ENCODE measurements at regions not wholly inside any gene's neighbourhood (a gene's known extent, or its start where the extent isn't known, plus 50 kb on each side); places are given as distances from the start of the nearest gene placed in this dataset.
"Not testable (repeated sequence)": the region's sequence is repeated elsewhere in the genome, so short reads cannot be mapped to it uniquely, and the experiment has no call there.

- no peak for DNase-seq (ENCODE audit: low spot score)
- no peak overlapping the region for H3K27ac Mint-ChIP-seq (ENCODE audit: unreplicated experiment)
- H3K27me3 Mint-ChIP-seq (ENCODE audit: low read depth) = no peaks in the 10 kb centered on the region
- H3K9me3 Mint-ChIP-seq (ENCODE audit: low read depth) = peaks cover 16% of the 10 kb centered on the region
- peaks cover 16% of the 10 kb centered on the region for H3K4me1 Mint-ChIP-seq (ENCODE audit: low read depth)
- TF ChIP-seq CTCF (IDR thresholded peaks at IDR 0.05) = no peak
- peaks cover 6% of the 10 kb centered on the region for H3K36me3 Mint-ChIP-seq (ENCODE audit: low read depth)
- no peak overlapping the region for H3K4me3 Mint-ChIP-seq (ENCODE audit: unreplicated experiment)
Observed at GRCh38 chr7:91713669-91714068, 166.8 kb downstream of the MTERF1 start.

- no peak overlapping the region for H3K4me3 Mint-ChIP-seq (ENCODE audit: unreplicated experiment)
Observed at GRCh38 chr7:91717681-91718470, 162.6 kb downstream of the MTERF1 start.

GRCh38 chr7:91719008-91719407, 161.5 kb downstream of the MTERF1 start:
- Mint-ChIP-seq H3K9me3 (ENCODE audit: low read depth) (peaks cover 27% of the 10 kb centered on the region), H3K4me3 (ENCODE audit: unreplicated experiment) (no peak overlapping the region), H3K27ac (ENCODE audit: unreplicated experiment) (no peak overlapping the region), H3K36me3 (ENCODE audit: low read depth) (peaks cover 13% of the 10 kb centered on the region), H3K4me1 (ENCODE audit: low read depth) (peaks cover 31% of the 10 kb centered on the region), H3K27me3 (ENCODE audit: low read depth) (no peaks in the 10 kb centered on the region)
- DNase-seq (ENCODE audit: low spot score) = no peak
- TF ChIP-seq CTCF (IDR thresholded peaks at IDR 0.05) = no peak

More at GRCh38 chr7:91717681-91718470, 162.6 kb downstream of the MTERF1 start:
- Mint-ChIP-seq H3K27ac (ENCODE audit: unreplicated experiment) (no peak overlapping the region), H3K27me3 (ENCODE audit: low read depth) (no peaks in the 10 kb centered on the region), H3K9me3 (ENCODE audit: low read depth) (peaks cover 28% of the 10 kb centered on the region), H3K36me3 (ENCODE audit: low read depth) (peaks cover 10% of the 10 kb centered on the region), H3K4me1 (ENCODE audit: low read depth) (peaks cover 31% of the 10 kb centered on the region)
- no peak for TF ChIP-seq CTCF (IDR thresholded peaks at IDR 0.05)
- DNase-seq (ENCODE audit: low spot score) = no peak

- Mint-ChIP-seq H3K27ac (ENCODE audit: unreplicated experiment) (peak overlapping the region; percentile 23), H3K36me3 (ENCODE audit: low read depth) (peaks cover 17% of the 10 kb centered on the region), H3K27me3 (ENCODE audit: low read depth) (no peaks in the 10 kb centered on the region), H3K9me3 (ENCODE audit: low read depth) (peaks cover 35% of the 10 kb centered on the region), H3K4me1 (ENCODE audit: low read depth) (peaks cover 31% of the 10 kb centered on the region), H3K4me3 (ENCODE audit: unreplicated experiment) (no peak overlapping the region)
- no peak for TF ChIP-seq CTCF (IDR thresholded peaks at IDR 0.05)
- no peak for DNase-seq (ENCODE audit: low spot score)
Observed at GRCh38 chr7:91720260-91720937, 160.1 kb downstream of the MTERF1 start.

- H3K4me1 Mint-ChIP-seq (ENCODE audit: low read depth) = peaks cover 23% of the 10 kb centered on the region
- H3K36me3 Mint-ChIP-seq (ENCODE audit: low read depth) = peaks cover 17% of the 10 kb centered on the region
- TF ChIP-seq CTCF (IDR thresholded peaks at IDR 0.05) = no peak
- H3K4me3 Mint-ChIP-seq (ENCODE audit: unreplicated experiment) = no peak overlapping the region
- no peak for DNase-seq (ENCODE audit: low spot score)
- no peak overlapping the region for H3K27ac Mint-ChIP-seq (ENCODE audit: unreplicated experiment)
- H3K9me3 Mint-ChIP-seq (ENCODE audit: low read depth) = peaks cover 32% of the 10 kb centered on the region
- H3K27me3 Mint-ChIP-seq (ENCODE audit: low read depth) = no peaks in the 10 kb centered on the region
Observed at GRCh38 chr7:91722831-91723230, 157.7 kb downstream of the MTERF1 start.

GRCh38 chr7:91729046-91729445, 151.5 kb downstream of the MTERF1 start:
- H3K36me3 Mint-ChIP-seq (ENCODE audit: low read depth); H3K27ac Mint-ChIP-seq (ENCODE audit: unreplicated experiment); H3K27me3 Mint-ChIP-seq (ENCODE audit: low read depth); H3K4me3 Mint-ChIP-seq (ENCODE audit: unreplicated experiment); DNase-seq (ENCODE audit: low spot score): not testable (repeated sequence)
- Mint-ChIP-seq H3K9me3 (ENCODE audit: low read depth) (peaks cover 11% of the 10 kb centered on the region), H3K4me1 (ENCODE audit: low read depth) (peaks cover 17% of the 10 kb centered on the region)

Data from chondrocyte (in vitro differentiated cells).